GM12878 (cell line): ENCODE measurements at regions not wholly inside any gene's neighbourhood (a gene's known extent, or its start where the extent isn't known, plus 50 kb on each side); places are given as distances from the start of the nearest gene placed in this dataset.

Experiments
- ATAC-seq: fragments of 200-7000 bp; cut with Tn5 transposase; 3 replicates; pipeline ENCODE4 v1.9.1; 2020; ENCODE audit warnings: mild to moderate bottlenecking, moderate library complexity
- BruUV-seq: library from RNA; stranded (reverse); fragments of 400-500 nt; replicated peaks from 2 replicates; lab custom pipeline; 2021; lab: Mats Ljungman, UMichigan
- CTCF ChIA-PET: fragments of 300-600 bp; sonication (Branson Sonifier 250); formaldehyde crosslinking; extraction: SDS; loops from one replicate; lab custom pipeline; 2021; ENCODE audit warnings: inconsistent platforms; lab: Yijun Ruan, JAX
- POLR2A ChIA-PET: fragments of 350-600 bp; formaldehyde crosslinking; extraction: SDS; loops from one replicate; lab custom pipeline; 2021; ENCODE audit warnings: inconsistent platforms; lab: Charles Lee
- RAD21 ChIA-PET: fragments of 300-600 bp; sonication (Branson Sonifier 250); formaldehyde crosslinking; loops from one replicate; lab custom pipeline; 2023; ENCODE audit warnings: antibody characterized with exemption; ENCODE audit not compliant: unreplicated experiment; lab: Charles Lee
- SMC1A ChIA-PET: fragments of 300-600 bp; sonication (Branson Sonifier 250); formaldehyde crosslinking; loops from one replicate; lab custom pipeline; 2023; ENCODE audit not compliant: unreplicated experiment, uncharacterized antibody; lab: Charles Lee
- DNase-seq: peaks from one replicate; pipeline ENCODE4 v3.0.0-alpha.2; 2011; ENCODE audit warnings: low read depth, low spot score
- FAIRE-seq: peaks from 3 replicates; lab custom pipeline; 2011; peaks lifted over from hg19 to GRCh38; lab: Jason Lieb, UNC
- H2AFZ ChIP-seq: 2 replicates; pipeline ENCODE4 v1.6.0; 2011; ENCODE audit warnings: low read depth, low read length, control low read depth; ENCODE audit not compliant: control insufficient read depth
- H3K27ac ChIP-seq: 2 replicates; pipeline ENCODE4 v1.5.1; 2011; ENCODE audit warnings: control low read depth; ENCODE audit not compliant: control insufficient read depth, insufficient read depth
- H3K27me3 ChIP-seq, 2 experiments: replicated peaks in 1 of 2; 2 replicates each; pipeline versions ENCODE4 v1.6.0 to v1.6.1; 2011; ENCODE audit warnings: low read length in 1 of 2; ENCODE audit not compliant: control insufficient read depth in 2 of 2, insufficient read depth in 2 of 2
- H3K36me3 ChIP-seq, 2 experiments: 2 replicates each; pipeline ENCODE4 v1.5.1; 2011; ENCODE audit warnings: low read length in 1 of 2; ENCODE audit not compliant: control insufficient read depth in 2 of 2, insufficient read depth in 2 of 2
- H3K4me1 ChIP-seq: 2 replicates; pipeline ENCODE4 v1.6.1; 2011; ENCODE audit warnings: mild to moderate bottlenecking, low read length, moderate library complexity, mixed read lengths; ENCODE audit not compliant: control insufficient read depth, insufficient read depth
- H3K4me2 ChIP-seq: 2 replicates; pipeline ENCODE4 v1.6.0; 2011; ENCODE audit warnings: control low read depth; ENCODE audit not compliant: control insufficient read depth, insufficient read depth
- H3K4me3 ChIP-seq: fragments of 200-600 bp; sonication (generic); 2 replicates; pipeline ENCODE4 v1.5.1; 2016
- H3K79me2 ChIP-seq: 2 replicates; pipeline ENCODE4 v1.6.0; 2011; ENCODE audit warnings: low read length; ENCODE audit not compliant: control insufficient read depth, insufficient read depth
- H3K9ac ChIP-seq: 2 replicates; pipeline ENCODE4 v1.8.0; 2011; ENCODE audit warnings: low read length, control low read depth, mixed read lengths; ENCODE audit not compliant: control insufficient read depth, insufficient read depth
- H3K9me3 ChIP-seq: replicated peaks from 3 replicates; pipeline ENCODE4 v1.5.1; 2011; ENCODE audit warnings: mild to moderate bottlenecking, low read length; ENCODE audit not compliant: control insufficient read depth, insufficient read depth
- H4K20me1 ChIP-seq: 2 replicates; pipeline ENCODE4 v1.6.0; 2011; ENCODE audit not compliant: control insufficient read depth, insufficient read depth
- EGR1 ChIP-seq, 2 experiments: IDR thresholded peaks; 1 replicate in 1 of 2; 2 replicates in 1 of 2; pipeline ENCODE4 v1.6.1; 2011 to 2012; ENCODE audit warnings: low read depth in 2 of 2, low read length in 2 of 2, borderline replicate concordance in 1 of 2, mild to moderate bottlenecking in 1 of 2, moderate library complexity in 1 of 2
- ETV6 ChIP-seq, 2 experiments: fragments of 450-650 bp in 1 of 2; IDR thresholded peaks in 1 of 2; conservative IDR thresholded peaks in 1 of 2; 2 replicates each; pipeline ENCODE4 v1.6.1; 2014; ENCODE audit warnings: antibody characterized with exemption in 1 of 2, borderline replicate concordance in 1 of 2, low read depth in 1 of 2, mild to moderate bottlenecking in 1 of 2, moderate library complexity in 1 of 2
- HDAC6 ChIP-seq: fragments of 200-600 bp; sonication (generic); IDR thresholded peaks from one replicate; pipeline ENCODE4 v1.8.0; 2017; ENCODE audit warnings: antibody characterized with exemption; ENCODE audit not compliant: unreplicated experiment
- JUND ChIP-seq: IDR thresholded peaks from 2 replicates; pipeline ENCODE4 v1.6.1; 2012; ENCODE audit warnings: low read depth, mild to moderate bottlenecking, low read length, improper control_type of control experiment, moderate library complexity
- MTA2 ChIP-seq: fragments of 450-650 bp; IDR thresholded peaks from 2 replicates; pipeline ENCODE4 v1.6.1; 2016; ENCODE audit warnings: low read depth, mild to moderate bottlenecking, moderate library complexity
- MYC ChIP-seq: IDR thresholded peaks from 2 replicates; pipeline ENCODE4 v1.6.1; 2011; ENCODE audit warnings: mild to moderate bottlenecking, low read length, moderate library complexity, inconsistent platforms; ENCODE audit not compliant: insufficient read depth, insufficient replicate concordance, insufficient read length, severe bottlenecking
- NFXL1 ChIP-seq: fragments of 450-650 bp; IDR thresholded peaks from 2 replicates; pipeline ENCODE4 v1.6.1; 2017; ENCODE audit warnings: antibody characterized with exemption, mild to moderate bottlenecking, borderline replicate concordance
- SIX5 ChIP-seq: IDR thresholded peaks from 2 replicates; pipeline ENCODE4 v1.6.1; 2011; ENCODE audit warnings: mild to moderate bottlenecking, low read depth, low read length, moderate library complexity; ENCODE audit not compliant: severe bottlenecking
- WRNIP1 ChIP-seq: IDR thresholded peaks from 2 replicates; pipeline ENCODE4 v1.6.1; 2011; ENCODE audit warnings: low read depth, low read length, improper control_type of control experiment, borderline replicate concordance
- WGBS: methylation state at CpG from one replicate; pipeline ENCODE4 v1.1.6; 2016; ENCODE audit warnings: low lambda C conversion rate; ENCODE audit not compliant: insufficient replicate concordance, insufficient coverage; ENCODE audit errors: missing lambda C conversion rate; 5-methylcytosine and 5-hydroxymethylcytosine counted together
- in situ Hi-C: fragments of 300-500 bp; cut with MboI; formaldehyde crosslinking; loops from 9 replicates; pipeline ENCODE4 v1.14.3; 2018; ENCODE audit warnings: mixed read lengths
- intact Hi-C: fragments of 100-400 bp; cut with micrococcal nuclease; formaldehyde crosslinking; loops from one replicate; pipeline ENCODE4 v1.14.2; 2022; ENCODE audit not compliant: unreplicated experiment
- TF ChIP-seq, protein P1 (sequence below): fragments of 450-650 bp; formaldehyde crosslinking; IDR thresholded peaks from 2 replicates; pipeline ENCODE4 v1.4.0; 2020; ENCODE audit warnings: mild to moderate bottlenecking, moderate library complexity
- TF ChIP-seq, protein P2 (sequence below): fragments of 450-650 bp; IDR thresholded peaks from 2 replicates; pipeline ENCODE4 v1.6.1; 2018; ENCODE audit warnings: mild to moderate bottlenecking, low read depth, moderate library complexity; ENCODE audit not compliant: partially characterized antibody
- TF ChIP-seq, protein P3 (sequence below): fragments of 450-650 bp; formaldehyde crosslinking; IDR thresholded peaks from 2 replicates; pipeline ENCODE4 v1.5.0; 2022; ENCODE audit warnings: mild to moderate bottlenecking, missing genetic modification characterization

DNA sequence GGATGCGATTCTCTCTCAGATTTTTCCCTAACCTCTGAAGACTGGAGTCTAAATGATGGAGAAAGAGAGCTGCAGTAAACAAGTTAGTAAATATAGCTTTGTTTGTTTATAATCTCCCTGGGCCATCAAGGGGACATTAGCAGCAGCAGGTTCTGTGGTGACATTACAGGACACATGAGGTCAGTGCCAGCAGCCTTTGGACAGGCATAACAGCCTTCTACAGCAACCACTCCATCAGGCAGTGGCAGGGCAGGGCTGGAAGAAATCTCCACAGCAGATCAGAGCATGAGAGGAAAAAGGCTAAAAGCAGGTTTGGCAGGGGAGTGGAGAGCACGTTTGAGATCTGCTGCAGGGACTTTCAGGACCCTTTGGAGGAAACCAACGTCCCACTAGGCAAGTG is 127.6 kb upstream of the ACP3 start:
- in situ Hi-C loops, result no loop called here
- ChIA-PET CTCF (no interaction called here), RAD21 (no interaction called here), POLR2A (no interaction called here), SMC1A (no interaction called here)
- no peaks in the 10 kb centered on the region for H3K9me3 ChIP-seq
- 14% methylated on average over 3 of the region's 3 CpGs for WGBS
- H3K4me3 ChIP-seq, result no peak overlapping the region
- DNase-seq, result no peak
- no peaks in the 10 kb centered on the region for H3K4me1 ChIP-seq
- no peaks in the 10 kb centered on the region; a peak in 1 of 4 replicates for H3K27me3 ChIP-seq
- no peak overlapping the region for H2AFZ ChIP-seq
- no peak for FAIRE-seq
- no peak for ATAC-seq
- intact Hi-C loops, result loop anchor here (10.0 kb wide), 1 partner anchor 645 kb away; no protein-coding TSS in a partner anchor
- no peak overlapping the region for H3K9ac ChIP-seq
- H4K20me1 ChIP-seq, result no peaks in the 10 kb centered on the region
- H3K27ac ChIP-seq, result no peak overlapping the region
- H3K79me2 ChIP-seq, result no peaks in the 10 kb centered on the region
- no peaks in the 10 kb centered on the region for H3K36me3 ChIP-seq
- H3K4me2 ChIP-seq, result no peak overlapping the region
- BruUV-seq, result no TSS peak
- TF ChIP-seq ETV6 (conservative IDR thresholded peaks at IDR 0.05 in 1 of 2, IDR thresholded peaks at IDR 0.05 in 1 of 2; ENCODE audit: borderline replicate concordance in 1 of 2, low read depth in 1 of 2) (no peak), MTA2 (no peak), HDAC6 (no peak), EGR1 (IDR thresholded peaks at IDR 0.05; ENCODE audit: borderline replicate concordance in 1 of 2, low read depth in 2 of 2, low read length in 2 of 2) (no peak), JUND (no peak), MYC (no peak), SIX5 (no peak), NFXL1 (no peak), WRNIP1 (no peak)
- TF ChIP-seq, protein P1, sequence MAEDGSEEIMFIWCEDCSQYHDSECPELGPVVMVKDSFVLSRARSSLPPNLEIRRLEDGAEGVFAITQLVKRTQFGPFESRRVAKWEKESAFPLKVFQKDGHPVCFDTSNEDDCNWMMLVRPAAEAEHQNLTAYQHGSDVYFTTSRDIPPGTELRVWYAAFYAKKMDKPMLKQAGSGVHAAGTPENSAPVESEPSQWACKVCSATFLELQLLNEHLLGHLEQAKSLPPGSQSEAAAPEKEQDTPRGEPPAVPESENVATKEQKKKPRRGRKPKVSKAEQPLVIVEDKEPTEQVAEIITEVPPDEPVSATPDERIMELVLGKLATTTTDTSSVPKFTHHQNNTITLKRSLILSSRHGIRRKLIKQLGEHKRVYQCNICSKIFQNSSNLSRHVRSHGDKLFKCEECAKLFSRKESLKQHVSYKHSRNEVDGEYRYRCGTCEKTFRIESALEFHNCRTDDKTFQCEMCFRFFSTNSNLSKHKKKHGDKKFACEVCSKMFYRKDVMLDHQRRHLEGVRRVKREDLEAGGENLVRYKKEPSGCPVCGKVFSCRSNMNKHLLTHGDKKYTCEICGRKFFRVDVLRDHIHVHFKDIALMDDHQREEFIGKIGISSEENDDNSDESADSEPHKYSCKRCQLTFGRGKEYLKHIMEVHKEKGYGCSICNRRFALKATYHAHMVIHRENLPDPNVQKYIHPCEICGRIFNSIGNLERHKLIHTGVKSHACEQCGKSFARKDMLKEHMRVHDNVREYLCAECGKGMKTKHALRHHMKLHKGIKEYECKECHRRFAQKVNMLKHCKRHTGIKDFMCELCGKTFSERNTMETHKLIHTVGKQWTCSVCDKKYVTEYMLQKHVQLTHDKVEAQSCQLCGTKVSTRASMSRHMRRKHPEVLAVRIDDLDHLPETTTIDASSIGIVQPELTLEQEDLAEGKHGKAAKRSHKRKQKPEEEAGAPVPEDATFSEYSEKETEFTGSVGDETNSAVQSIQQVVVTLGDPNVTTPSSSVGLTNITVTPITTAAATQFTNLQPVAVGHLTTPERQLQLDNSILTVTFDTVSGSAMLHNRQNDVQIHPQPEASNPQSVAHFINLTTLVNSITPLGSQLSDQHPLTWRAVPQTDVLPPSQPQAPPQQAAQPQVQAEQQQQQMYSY (CRISPR knock-in tag), result no peak
- TF ChIP-seq, protein P2, sequence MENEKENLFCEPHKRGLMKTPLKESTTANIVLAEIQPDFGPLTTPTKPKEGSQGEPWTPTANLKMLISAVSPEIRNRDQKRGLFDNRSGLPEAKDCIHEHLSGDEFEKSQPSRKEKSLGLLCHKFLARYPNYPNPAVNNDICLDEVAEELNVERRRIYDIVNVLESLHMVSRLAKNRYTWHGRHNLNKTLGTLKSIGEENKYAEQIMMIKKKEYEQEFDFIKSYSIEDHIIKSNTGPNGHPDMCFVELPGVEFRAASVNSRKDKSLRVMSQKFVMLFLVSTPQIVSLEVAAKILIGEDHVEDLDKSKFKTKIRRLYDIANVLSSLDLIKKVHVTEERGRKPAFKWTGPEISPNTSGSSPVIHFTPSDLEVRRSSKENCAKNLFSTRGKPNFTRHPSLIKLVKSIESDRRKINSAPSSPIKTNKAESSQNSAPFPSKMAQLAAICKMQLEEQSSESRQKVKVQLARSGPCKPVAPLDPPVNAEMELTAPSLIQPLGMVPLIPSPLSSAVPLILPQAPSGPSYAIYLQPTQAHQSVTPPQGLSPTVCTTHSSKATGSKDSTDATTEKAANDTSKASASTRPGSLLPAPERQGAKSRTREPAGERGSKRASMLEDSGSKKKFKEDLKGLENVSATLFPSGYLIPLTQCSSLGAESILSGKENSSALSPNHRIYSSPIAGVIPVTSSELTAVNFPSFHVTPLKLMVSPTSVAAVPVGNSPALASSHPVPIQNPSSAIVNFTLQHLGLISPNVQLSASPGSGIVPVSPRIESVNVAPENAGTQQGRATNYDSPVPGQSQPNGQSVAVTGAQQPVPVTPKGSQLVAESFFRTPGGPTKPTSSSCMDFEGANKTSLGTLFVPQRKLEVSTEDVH, result no peak
- TF ChIP-seq, protein P3, sequence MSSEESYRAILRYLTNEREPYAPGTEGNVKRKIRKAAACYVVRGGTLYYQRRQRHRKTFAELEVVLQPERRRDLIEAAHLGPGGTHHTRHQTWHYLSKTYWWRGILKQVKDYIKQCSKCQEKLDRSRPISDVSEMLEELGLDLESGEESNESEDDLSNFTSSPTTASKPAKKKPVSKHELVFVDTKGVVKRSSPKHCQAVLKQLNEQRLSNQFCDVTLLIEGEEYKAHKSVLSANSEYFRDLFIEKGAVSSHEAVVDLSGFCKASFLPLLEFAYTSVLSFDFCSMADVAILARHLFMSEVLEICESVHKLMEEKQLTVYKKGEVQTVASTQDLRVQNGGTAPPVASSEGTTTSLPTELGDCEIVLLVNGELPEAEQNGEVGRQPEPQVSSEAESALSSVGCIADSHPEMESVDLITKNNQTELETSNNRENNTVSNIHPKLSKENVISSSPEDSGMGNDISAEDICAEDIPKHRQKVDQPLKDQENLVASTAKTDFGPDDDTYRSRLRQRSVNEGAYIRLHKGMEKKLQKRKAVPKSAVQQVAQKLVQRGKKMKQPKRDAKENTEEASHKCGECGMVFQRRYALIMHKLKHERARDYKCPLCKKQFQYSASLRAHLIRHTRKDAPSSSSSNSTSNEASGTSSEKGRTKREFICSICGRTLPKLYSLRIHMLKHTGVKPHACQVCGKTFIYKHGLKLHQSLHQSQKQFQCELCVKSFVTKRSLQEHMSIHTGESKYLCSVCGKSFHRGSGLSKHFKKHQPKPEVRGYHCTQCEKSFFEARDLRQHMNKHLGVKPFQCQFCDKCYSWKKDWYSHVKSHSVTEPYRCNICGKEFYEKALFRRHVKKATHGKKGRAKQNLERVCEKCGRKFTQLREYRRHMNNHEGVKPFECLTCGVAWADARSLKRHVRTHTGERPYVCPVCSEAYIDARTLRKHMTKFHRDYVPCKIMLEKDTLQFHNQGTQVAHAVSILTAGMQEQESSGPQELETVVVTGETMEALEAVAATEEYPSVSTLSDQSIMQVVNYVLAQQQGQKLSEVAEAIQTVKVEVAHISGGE (CRISPR knock-in tag), result no peak
